Stimulated activated CD4-positive, alpha-beta T cell treated with anti-CD3 and anti-CD28 coated beads, TNF-alpha, amount 100 ng/mL, for 4 hours (primary cell): ENCODE measurements at regions not wholly inside any gene's neighbourhood (a gene's known extent, or its start where the extent isn't known, plus 50 kb on each side); places are given as distances from the start of the nearest gene placed in this dataset.
"Not testable (repeated sequence)": the region's sequence is repeated elsewhere in the genome, so short reads cannot be mapped to it uniquely, and the experiment has no call there.

Source experiments
- DNase-seq, 3 experiments: peaks; one replicate each; pipeline ENCODE4 v3.0.0-alpha.2; 2020; ENCODE audit warnings: low read depth in 3 of 3

DNA sequence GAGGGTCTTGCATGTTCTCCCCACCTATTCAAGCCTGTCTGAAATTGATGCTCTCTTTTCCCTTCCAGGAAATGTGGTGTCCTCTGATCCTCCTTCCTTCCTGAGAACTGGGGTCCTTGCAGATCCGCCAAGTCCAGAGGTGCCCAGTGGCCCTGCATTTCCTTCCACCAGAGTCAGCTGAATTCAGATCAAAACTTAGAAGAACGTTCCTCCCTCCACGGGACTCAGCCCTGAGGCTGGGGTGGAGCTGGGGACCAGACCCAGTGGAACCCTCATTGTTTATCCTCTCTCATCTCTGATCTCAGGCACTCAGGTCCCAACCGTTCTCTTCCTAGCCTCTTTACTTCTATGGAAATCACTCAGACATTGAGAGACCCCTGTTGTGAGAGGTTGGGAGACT is 477.3 kb downstream of the TSHZ3 start:
- DNase-seq, result no peak

DNA sequence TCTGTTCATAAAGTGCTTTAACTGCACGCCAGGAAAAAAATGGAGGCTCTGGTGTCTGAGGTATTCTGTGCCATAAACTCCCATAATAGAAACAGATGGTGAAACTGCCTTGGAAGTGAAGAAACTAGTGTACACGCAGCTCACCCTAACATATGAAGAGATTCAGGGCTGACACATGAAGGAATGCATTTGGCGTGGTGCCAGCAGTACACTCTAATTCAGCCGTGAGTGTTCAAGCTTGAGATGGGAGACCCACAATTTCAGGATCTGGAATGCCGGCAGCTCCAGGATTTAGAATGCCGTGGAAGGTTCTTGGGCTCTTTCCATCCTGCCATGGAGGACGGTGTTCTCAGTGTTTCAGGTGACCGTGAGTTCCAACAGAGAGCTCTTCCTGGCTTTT is 478.4 kb downstream of the TSHZ3 start:
- no peak for DNase-seq

DNA sequence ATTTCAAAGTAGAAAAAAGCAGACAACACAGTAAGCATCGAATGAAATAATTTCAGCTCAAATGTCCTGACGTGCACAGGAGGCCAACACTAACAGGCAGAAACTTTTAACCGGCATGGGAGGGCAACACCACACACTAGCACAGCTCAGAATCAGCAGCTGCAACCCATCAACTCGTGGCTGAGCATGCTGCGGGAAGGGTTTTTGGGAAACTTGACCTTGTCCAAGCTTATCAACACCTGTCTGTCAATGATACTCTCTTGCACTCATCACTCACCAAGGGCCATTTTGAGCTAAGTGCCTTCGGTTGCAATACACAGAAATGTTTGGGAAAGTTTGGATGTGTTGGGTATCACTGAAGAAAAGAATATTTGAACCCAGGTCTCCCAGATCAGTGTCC is 483.7 kb downstream of the TSHZ3 start:
- no peak for DNase-seq

DNA sequence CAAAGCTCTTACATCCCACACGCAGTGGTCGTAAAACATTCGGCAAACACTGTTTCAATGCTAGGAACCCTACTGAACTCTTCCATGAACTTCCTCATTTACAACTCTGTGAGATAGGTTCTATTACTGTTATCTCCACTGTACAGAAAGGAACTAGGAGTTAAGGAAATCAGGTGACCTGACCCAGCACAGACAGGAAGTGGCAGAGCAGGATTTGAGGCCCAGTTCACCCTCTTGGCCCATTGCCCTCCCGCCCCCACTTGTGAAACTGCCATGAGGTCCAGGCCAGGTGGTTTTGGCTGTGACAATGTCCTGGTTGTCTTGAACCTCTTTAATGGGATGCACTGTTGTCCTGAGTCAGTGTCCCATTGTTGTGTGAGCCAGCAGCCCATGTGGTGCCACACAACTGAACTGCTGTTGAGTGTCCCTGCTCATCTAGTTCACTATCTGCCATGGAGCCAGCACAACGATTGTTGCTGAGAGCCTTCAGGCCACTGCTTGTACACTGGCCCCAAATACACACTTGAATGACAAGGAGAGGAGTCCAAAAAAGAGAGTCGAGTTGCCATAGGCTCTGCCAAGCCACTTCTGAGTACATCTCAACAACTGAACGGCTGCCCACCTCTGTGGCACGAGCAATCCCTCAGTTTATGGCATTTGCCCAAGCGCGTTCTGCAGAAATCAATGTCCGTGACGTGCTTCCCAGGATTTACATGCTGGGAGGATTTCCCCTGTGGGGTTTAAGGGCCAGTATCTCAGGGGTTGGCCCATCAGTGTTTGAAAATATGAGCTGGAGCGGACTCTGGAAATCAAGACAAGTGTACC is 484.6 kb downstream of the TSHZ3 start:
- DNase-seq, result no peak

DNA sequence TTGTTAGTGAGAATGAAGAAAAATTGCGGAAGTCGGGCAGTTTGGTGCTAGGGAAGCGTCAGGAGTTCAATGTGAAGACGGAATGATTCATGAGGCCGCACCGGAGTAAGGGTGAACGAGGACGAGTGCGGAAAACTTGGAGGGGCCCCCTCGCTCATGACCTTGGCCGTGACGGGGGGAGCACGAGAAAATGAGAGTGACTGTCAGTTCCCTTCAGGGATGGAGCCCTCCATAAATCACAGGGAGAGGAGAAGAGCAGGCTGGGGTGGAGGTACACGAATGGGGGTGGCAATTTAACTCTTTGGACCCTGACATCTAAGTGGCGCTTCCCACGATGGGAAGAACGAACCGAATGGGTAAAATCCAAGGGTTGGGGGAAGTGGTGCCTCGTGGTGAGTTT is 486.4 kb downstream of the TSHZ3 start:
- no peak for DNase-seq

DNA sequence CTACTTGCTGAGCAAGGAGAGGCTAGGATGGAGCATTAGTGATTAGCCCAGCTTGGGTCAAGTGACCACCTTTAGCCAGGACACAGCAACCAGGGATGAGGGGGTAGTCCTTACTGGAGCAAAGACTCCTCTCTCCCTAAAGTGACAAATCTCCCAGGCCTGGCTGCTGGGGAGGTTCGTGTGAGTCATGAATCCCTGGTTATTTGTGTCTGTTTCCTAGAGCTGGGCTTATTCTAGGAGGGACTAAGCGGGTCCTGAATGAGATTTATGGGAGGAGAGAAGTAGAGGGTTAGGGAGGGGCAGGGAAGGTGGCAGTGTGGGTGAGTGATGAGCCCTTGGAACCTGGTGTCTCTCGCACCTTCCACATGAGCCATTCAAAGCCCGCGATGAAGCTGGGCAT is 487.3 kb downstream of the TSHZ3 start:
- DNase-seq, result no peak

DNA sequence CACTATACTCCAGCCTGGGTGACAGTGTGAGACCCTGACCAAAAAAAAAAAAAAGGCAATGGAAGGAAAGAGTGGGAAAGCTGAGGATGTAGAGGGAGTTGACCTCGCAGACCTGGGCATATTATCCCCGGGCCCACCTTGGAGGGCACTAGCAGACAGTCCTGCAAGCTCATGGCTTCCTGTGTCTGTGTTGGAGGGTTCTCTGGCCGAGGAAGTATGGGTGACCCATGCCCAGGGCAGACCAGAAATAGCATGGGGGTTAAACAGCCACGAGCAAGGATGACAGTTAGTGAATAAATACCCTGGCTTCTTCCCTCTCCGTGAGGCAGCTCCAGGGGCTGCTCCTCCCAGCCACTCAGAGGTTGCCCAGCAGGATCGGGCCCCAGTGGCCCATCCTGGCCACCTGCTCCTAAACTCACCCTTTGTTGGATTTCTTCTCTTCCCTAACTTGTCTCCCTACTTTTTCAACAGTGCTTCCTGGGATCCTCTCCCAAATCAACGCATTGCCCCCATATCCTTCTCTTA is 485.8 kb downstream of the ZNF536 start:
- DNase-seq, result no peak

DNA sequence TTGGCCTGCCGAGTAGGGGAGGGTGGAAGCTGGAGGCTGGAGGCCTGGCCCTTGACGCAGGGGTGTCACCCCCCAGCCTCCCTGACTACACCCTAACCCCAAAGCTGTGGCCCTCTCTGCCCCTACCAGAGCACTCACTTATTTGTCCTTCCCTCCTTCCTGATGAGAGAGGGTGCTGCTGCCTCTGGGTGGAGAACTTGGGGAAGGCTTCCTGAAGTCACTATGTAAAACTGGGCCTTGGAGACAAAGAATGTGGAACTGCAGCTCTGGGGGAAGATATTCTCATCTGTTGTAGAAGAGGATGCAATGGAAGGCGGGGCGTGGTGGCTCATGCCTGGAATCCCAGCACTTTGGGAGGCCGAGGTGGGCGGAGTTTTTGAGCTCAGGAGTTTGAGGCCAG is 485.2 kb downstream of the ZNF536 start:
- DNase-seq, result no peak

DNA sequence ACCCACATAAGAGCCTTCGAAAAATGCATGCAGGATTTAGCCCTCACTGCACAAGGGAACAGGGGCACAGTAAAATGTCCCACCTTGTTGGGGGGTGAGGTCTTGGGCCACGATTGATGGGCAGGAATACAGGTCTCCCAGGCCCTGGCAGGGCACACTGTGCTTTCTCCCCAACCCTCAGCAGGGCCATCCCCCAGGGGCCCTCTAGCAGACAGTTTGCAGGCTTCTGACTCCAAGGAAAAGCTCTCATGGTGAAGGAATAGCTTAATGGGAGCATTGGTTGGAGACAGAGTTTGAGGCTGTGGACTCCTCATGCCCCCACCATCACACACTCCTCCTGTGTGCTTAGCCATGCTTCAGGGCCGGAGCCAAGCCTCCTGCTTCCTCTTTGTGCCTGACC is 484.6 kb downstream of the ZNF536 start:
- no peak for DNase-seq

DNA sequence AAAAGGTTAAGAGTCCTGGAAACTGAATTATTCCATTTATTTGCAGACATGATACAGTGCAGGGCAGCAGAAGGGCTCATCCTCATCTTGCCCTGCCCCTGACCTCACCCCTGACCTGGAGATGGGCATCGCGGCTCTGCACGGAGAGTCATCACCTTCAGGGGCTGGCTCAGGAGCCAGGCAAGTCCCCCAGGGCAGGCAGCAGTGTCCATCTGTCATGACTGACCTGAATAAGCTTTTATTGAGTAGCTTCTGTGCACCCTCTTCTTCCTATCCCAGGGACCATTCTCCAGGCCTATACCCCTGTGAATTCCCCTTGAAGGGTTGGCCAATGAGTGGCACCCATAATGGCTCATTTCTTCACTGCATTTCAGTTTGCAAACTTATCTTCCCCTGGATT is 484.2 kb downstream of the ZNF536 start:
- no peak for DNase-seq

DNA sequence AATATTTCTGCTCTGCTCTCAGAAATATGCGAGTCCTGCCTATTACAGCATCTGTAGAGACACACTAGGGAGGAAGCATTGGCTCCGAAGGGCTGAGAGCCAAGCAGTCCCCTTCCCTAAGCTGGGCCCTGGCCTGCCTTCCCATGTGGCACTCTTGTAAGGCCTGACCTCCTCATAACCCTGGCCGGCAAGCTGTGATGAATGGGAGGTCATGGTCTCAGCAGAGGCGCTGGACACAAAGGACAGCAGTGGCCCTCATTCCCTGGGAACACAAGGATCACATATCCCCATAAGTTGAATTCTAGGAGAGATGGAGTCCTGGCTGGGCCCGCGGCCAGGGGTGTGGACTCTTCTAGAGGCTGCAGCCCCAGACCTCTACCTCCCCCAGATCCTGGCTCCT is 483.3 kb downstream of the ZNF536 start:
- no peak for DNase-seq

DNA sequence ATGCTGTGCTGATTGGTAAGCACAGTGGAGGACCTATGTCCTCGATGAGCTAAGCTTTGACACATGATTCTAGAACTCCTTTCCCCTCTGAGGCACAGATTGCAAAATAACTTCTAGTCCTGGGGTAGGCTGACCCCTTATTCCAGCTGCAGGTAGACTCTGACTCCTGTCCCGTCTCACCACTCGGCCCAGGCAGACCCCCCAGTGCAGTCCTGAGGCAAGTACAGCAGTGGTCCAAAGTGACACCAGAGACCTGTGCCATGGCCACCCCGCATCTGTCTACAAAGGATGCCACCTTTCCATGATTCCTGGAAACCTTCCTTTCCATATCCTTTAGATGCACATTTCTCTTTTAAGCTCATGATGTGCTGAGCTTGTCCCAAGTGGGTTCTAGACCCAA is 482.5 kb downstream of the ZNF536 start:
- DNase-seq, result no peak

DNA sequence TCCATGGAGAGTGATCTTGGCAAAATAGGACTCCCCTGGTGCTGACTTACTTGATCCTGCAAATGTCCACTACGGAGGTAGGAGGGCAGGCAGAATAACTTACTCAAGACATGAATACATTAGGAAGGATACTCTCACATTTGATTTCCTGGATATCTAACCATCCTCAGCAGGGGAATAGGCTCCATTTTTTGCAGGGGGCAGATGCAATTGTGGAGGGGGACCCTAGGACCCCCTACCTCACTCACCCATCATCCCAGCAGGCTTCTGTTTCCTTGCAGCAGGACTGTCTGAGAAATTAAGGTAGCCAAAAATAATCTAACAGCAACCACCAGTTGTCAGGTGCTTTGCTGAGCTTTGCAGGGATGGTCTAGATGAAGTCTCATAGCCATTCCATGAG is 482.0 kb downstream of the ZNF536 start:
- DNase-seq, result no peak

DNA sequence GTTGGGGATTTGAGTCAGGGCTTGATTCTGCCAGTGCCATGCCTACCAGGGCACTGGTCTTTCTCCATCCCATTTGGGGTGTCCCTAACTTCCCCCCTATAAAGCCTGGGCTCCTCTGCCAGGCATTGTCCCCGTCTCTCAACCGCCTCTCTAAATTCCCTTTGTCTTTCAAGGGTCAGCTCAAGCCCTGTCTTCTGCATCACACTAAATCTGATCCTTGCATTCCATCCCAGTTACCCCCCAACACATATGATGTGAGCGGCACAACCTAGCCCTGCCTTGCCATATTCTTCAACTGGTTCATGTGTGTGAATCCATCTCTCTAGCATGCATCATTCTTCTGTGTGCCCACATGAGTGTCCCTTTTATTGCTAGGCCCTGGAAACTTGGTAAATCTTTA is 480.9 kb downstream of the ZNF536 start:
- no peak for DNase-seq

DNA sequence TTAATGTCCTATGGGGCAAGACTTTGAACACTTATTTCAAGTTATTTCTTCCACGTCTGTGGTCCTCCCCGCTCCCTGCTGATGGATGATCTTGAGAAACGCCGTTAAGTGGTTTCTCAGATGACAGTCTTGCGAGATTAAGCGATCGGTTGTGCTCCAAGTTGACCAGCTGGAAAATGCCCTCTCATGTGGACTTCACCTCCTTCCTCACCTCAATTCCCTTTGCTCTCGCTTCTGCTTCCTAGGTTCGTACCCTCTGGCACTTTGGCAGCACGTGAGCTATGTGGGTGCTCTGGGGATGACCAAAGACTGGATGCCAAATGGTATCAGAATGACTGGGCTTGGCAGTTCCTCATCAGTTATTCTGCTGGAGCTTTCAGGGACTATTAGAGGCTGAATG is 480.0 kb downstream of the ZNF536 start:
- no peak for DNase-seq

DNA sequence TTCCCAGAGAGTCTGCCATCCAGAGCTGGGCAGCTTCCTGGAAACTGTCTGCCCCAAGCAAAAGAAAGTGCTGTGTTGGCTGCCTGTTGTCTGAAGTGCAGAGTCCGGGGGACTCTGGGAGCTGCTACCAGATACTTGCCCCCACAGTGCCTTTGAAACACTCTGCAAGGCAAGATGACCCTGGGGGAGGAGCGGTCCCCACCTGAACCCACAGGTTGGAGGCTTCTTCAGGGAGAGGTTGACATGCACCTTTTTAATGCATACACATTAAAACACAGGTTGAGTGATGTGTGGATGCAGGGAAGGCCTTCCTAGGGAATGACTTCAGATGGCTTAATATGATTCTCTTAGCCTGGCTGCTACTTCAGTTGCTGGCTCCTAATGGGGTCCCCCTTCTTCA is 479.5 kb downstream of the ZNF536 start:
- DNase-seq, result no peak

DNA sequence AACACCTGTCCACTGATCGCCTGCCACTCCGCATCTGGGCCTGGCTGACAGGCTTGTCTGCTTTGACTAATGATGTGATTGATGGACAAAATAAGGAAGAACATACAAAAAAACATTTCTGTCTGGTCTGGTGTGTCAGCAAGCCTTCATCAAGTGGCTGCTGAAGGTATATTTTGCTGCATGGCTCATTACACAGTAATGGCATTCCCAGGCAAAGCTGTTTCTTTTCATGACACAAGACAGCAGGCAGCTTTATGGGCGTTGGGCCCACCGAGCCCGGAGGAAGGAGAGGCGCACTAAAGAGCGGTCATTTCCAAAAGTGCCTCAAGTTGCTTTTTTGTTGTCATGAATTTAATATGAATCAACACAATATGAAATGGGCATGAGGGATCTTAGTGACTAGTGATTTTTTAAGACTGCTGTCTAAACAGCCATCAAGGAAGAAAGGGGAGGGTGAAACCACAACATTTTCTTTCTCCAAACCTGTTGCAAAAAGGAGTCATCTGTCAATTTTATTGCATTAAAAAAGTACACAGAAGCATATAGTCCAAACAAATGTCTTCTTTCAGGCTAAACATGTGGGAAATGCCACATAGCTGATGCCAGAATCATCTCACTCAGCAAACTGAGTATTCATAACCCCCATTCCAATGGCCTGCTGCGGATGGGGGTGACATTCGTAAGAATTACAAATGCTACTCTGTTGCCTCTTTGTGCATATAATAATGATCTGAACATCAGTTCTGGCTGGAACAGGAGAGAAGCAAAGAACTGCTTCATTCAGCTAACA is 476.6 kb downstream of the ZNF536 start:
- no peak for DNase-seq

DNA sequence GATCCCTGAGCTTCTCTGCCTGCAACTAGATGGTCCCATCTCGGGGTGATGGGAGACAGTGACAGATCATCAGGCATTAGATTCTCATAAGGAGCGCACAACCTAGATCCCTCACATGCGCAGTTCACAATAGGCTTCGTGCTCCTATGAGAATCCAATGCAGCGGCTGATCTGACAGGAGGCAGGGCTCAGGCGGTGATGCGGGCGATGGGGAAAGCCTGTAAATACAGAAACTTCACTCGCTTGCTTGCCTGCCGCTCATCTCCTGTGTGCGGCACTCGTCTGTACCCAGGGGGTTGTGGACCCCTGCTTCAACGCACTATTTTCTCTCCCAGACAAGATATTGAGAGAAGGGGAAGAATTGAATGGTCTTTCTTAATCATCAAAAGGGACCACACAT is 473.9 kb downstream of the ZNF536 start:
- no peak for DNase-seq

DNA sequence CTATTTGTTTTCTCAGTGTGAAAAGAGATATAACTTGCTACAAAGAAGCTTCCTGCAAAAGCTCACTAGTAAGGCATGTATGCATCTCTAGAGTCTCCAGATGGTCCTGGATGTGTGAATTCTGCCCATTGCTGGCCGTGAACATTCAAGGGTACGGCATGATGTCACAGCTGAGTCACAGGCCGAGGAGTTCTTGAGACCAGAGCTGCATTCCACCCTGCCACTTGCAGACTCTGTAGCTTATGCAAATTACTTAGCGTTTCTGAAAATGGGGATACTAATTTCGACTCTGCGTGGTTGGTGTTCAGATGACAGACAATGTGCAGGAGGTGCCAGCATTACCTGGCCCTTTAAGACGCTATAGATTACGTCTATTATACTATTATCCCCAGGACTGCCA is 470.7 kb downstream of the ZNF536 start:
- DNase-seq, result no peak

DNA sequence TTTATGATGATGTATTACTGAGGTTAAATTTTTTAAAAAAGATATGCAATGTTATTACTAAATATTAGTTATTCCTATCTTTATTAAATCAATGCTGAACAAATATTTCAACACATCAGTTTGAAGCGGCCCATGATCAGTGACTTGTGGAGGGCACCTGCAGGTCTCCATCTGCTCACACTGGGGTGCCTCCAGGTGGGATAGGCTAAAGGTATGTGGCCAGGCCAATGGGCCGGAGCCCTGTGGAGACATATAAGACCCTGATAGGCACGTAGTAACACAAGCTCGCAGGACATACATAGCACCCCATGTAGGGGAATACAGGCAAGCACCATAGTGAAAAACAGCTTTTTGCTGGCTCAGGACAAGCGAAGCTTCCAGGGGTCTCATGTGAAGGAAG is 469.8 kb downstream of the ZNF536 start:
- DNase-seq, result no peak

DNA sequence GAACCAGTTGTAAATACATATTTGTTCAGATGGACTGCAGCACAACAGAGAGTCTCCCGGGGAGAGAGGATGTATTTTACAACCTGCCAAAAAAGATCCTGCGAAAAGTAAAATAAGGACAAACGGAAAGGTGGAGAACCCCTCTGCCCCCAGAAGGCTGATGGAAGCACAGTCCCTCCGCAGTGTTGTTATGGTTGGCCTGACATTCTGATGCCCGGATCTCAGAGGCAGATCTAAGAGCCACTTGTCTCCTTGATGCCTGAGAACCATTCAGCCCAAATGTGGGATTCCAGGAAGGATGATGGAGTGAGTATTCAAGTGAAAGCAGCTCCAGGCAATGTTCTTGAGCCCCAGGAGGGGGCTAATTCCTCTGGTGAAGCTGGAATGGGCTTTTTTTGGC is 458.7 kb downstream of the ZNF536 start:
- DNase-seq, result no peak

DNA sequence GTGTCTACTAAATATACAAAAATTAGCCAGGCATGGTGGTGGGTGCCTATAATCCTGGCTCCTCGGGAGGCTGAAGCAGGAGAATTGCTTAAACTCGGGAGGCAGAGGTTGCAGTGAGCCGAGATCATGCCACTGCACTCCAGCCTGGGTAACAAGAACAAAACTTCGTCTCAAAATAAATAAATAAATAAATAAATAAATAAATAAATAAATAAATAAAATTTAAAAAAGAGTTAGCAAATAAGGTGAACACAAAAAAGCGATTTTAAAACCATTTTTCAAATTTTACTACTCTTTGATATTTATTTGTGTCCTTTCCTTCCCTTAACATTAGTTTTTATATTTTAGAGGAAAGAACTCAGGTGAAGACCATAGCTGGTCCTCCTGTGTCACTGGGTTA is 453.3 kb downstream of the ZNF536 start:
- DNase-seq, result not testable (repeated sequence)

DNA sequence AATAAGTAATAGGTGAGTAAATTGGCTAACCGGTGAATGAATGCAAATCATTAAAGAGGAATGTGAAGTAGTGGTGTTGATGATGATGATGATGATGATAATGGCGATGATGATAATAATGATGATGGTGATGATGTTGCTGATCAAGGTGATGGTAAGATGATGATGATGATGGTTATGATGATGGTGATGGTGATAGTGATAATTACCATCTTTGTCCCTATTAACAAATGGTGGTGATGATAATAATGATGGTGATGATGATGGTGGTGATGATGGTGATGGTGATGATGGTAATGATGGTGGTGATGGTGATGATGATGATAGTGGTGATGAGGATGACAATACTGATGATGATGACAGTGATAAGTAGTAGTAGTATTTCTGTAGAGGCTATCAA is 452.6 kb downstream of the ZNF536 start:
- DNase-seq, result no peak
